GM19467 (cell line): ENCODE measurements at regions not wholly inside any gene's neighbourhood (a gene's known extent, or its start where the extent isn't known, plus 50 kb on each side); places are given as distances from the start of the nearest gene placed in this dataset.
"Not testable (repeated sequence)": the region's sequence is repeated elsewhere in the genome, so short reads cannot be mapped to it uniquely, and the experiment has no call there.

Experiments
- ATAC-seq: cut with Tn5 transposase; IDR thresholded peaks from one replicate; pipeline ENCODE4 v1.9.1; 2021; ENCODE audit warnings: mild to moderate bottlenecking, moderate library complexity; ENCODE audit not compliant: unreplicated experiment

GRCh38 chr4:110364911-110365520 lies 110.9 kb upstream of the ENPEP start:
- no peak for ATAC-seq

DNA sequence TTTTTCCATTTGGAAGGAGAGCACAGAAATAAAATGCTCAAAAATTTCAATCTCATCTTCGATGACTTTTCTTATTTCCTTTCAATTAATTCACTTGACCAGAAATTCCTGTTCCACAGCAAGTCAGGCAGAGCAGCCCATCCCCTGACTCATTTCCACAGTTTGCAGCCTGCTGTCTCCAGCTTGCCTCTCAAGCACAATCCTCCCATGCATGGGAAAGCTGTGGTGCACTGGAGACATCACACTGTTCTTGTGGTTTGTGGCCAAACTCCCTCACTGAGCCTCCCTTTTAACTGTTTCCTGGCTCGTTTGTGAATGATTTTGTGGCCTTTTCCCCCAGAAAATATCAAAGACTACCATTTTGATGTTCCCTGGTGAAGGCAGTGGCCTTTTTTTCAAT lies 114.0 kb upstream of the ENPEP start:
- ATAC-seq = no peak

- no peak for ATAC-seq
These were observed 116.9 kb upstream of the ENPEP start for GRCh38 chr4:110359076-110359475.

DNA sequence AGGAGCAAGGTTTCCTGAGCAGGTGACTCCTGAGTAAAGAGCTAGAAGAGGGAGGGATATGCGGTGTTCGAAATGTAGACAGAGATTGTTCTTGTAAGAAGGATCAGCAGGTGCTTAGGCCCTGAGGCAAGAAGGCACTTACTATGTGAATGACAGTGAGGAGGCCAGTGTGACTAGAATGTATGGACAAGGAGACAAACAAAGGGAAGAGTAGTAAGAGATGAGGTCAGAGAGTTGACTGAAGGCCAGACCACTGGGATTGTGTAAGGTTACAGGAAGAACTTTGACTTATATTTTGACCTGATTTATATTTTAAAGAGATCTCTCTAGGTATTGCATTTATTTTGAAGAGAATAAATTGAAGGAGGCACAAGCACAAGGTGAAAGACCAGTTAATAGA lies 118.4 kb upstream of the ENPEP start:
- ATAC-seq = no peak

- no peak for ATAC-seq
These were observed 121.5 kb upstream of the ENPEP start for GRCh38 chr4:110354460-110354859.

- ATAC-seq = no peak
These were observed 123.1 kb upstream of the ENPEP start for GRCh38 chr4:110352670-110353442.

DNA sequence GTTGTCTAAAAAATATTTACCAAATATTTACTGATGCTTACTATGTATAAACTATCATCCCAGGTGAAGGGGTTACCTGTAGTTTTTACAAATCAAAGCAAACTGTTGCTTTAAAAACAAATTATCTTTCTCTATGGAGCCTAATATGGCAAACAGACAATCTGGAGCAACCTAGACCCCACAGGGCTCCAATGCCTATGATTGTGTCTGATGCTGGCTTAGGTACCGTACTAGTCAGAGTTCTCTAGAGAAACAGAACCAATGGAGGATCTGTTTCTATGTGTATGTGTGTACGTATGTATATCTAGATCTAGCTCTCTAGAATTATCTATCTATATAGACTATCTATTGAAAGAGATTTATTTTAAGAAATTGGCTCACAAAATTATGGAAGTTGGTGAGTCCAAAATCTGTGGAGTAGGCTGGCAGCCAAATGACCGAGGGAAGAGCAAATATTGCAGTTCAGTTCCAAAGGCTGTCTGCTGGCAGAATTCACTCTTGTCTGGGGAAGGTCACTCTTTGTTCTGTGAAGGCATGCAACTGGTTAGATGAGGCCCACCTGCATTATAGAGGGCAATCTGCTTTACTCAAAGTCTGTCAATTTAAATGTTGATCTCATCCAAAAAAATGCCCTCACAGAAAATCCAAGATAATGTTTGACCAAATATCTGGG lies 127.1 kb upstream of the ENPEP start:
- no peak for ATAC-seq

DNA sequence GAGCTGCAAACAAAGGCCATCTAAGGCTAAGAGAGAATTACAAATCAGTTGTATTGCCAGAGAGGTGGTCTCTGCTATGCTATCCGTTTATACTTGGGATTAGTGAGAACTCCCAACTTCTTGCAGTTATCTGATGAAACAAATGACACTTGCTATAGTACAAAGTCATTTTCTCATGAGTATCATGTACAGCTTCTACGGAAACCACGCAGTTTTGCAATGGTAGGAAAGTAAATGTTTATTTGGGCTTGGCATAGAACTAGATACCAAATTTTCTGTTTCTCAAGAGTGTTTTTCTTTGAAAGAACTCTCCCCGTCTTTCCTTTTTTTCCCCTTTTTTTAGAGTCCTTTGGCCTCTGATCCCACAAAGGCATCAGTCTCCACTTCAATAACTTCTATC lies 128.2 kb upstream of the ENPEP start:
- no peak for ATAC-seq

GRCh38 chr4:110344165-110344564 lies 131.8 kb upstream of the ENPEP start:
- no peak for ATAC-seq

GRCh38 chr4:110343534-110343933 lies 132.4 kb upstream of the ENPEP start:
- ATAC-seq = no peak

DNA sequence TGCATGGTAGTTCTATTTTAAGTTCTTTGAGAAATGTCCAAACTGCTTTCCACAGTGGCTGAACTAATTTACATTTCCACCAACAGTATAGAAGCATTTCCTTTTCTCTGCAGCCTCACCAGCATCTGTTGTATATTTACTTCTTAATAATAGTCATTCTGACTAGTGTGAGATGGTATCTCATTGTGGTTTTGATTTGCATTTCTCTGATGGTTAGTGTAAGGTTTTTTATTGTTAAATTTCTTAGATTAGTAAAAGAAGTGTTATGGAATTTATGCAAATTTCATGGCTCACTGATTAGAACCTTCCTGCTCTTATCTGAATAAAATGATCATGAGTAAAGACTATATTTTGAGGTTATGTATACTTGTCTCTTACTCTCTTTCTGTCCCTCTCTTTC lies 134.8 kb upstream of the ENPEP start:
- not testable (repeated sequence) for ATAC-seq

- no peak for ATAC-seq
These were observed 137.0 kb upstream of the ELOVL6 start for GRCh38 chr4:110335399-110335798.

DNA sequence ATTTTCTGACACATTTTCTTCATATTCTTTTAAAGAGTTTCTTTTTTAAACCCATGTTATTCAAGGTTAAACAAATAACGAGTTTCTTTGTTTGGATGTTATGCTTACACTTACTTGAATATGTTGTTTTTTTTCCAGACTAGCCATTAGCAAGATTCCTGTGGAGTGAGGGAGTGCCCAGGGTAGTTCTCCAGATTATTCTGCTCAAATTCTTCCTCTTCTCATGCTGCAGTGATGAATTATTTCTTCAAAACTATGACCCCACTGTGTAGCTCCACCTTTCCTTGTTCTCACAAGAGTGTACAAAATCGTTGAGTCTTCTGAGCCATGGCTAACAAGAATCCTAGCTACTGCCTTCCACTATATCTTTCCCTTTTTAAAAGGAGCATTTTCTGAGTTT lies 134.1 kb upstream of the ELOVL6 start:
- no peak for ATAC-seq

DNA sequence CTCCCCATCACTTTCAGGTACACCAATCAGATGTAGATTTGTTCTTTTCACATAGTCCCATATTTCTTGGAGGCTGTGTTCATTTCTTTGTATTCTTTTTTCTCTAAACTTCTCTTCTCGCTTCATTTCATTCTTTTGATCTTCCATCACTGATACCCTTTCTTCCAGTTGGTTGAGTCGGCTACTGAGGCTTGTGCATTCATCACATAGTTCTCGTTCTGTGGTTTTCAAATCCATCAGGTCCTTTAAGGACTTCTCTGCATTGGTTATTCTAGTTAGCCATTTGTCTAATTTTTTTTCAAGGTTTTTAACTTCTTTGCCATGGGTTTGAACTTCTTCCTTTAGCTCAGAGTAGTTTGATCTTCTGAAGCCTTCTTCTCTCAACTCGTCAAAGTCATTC lies 128.0 kb upstream of the ELOVL6 start:
- ATAC-seq = not testable (repeated sequence)

GRCh38 chr4:110310795-110311194 lies 112.4 kb upstream of the ELOVL6 start:
- ATAC-seq = no peak

- no peak for ATAC-seq
These were observed 111.3 kb upstream of the ELOVL6 start for GRCh38 chr4:110309675-110310074.

- no peak for ATAC-seq
These were observed 107.9 kb upstream of the ELOVL6 start for GRCh38 chr4:110306303-110306702.

- no peak for ATAC-seq
These were observed 107.0 kb upstream of the ELOVL6 start for GRCh38 chr4:110305455-110305854.

- no peak for ATAC-seq
These were observed 98.5 kb upstream of the ELOVL6 start for GRCh38 chr4:110296892-110297291.

DNA sequence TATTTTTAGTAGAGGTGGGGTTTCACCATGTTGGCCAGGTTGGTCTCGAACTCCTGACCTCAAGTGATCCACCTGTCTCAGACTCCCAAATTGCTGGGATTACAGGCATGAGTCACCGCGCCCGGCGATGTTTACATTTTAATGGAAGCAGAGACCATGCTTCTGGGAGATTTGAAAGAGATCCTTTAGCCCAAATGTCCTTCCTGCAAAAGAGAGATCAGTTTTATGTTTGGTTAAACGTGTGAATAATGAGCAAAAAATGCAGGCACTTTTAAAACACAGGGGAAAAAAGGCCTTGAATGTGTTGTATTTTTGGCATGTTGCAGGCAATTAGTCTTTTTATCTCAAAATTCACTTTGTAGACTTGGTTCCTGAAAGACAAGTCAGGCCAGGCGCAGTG lies 95.8 kb upstream of the ELOVL6 start:
- no peak for ATAC-seq

DNA sequence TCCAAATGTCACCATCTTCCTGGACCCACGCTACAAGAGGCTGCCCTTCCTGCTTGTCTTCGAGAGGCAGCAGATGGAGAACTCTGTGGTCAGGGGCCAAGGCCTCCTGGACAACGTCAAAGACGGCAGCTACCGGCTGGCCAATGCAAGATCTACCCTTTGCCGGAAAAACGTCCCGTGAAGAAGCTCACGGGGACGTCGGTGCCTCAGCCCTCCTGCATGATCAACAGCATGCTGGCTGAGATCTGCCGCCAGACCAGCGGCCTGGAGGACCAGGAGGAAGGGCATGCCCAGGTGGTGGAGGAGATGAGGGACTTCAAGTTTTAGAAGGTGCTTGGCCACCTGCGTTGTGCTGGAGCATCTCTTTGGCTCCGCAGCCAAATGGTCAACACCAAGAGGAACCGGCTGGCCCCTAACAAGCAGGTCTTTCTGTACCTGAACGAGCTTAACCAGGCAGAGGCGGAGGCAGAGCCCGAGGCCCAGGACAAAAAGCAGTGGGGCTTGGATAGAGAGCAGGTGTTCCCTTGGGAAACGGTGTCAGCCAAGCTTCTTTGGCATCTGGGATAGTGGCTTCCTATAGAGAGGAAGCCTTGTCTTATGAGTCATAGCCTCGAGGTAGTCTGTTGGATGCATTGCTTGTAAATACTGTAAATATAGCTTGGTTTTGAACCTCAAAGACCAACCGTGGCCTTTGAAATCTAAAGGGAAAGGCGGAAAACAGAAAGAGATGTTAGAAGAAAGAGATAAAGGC lies 94.8 kb upstream of the ELOVL6 start:
- ATAC-seq = no peak
